CD4-positive, alpha-beta T cell treated with Interleukin-15 for 4 hours (primary cell): ENCODE measurements at regions not wholly inside any gene's neighbourhood (a gene's known extent, or its start where the extent isn't known, plus 50 kb on each side); places are given as distances from the start of the nearest gene placed in this dataset.

Experiments used
- DNase-seq: peaks from one replicate; pipeline ENCODE4 v3.0.0-alpha.2; 2020; ENCODE audit warnings: low spot score

- DNase-seq = no peak
Observed at GRCh38 chrX:20609916-20610415, 343.3 kb upstream of the RPS6KA3 start.

- no peak for DNase-seq
Observed at GRCh38 chrX:20606831-20607230, 340.1 kb upstream of the RPS6KA3 start.

GRCh38 chrX:20596856-20597255, 330.1 kb upstream of the RPS6KA3 start:
- DNase-seq = no peak

GRCh38 chrX:20595928-20596575, 329.3 kb upstream of the RPS6KA3 start:
- no peak for DNase-seq

GRCh38 chrX:20594985-20595384, 328.3 kb upstream of the RPS6KA3 start:
- no peak for DNase-seq

GRCh38 chrX:20593836-20594235, 327.1 kb upstream of the RPS6KA3 start:
- DNase-seq = no peak

GRCh38 chrX:20593402-20593801, 326.7 kb upstream of the RPS6KA3 start:
- DNase-seq = no peak

GRCh38 chrX:20591246-20591645, 324.5 kb upstream of the RPS6KA3 start:
- no peak for DNase-seq

GRCh38 chrX:20585782-20586181, 319.1 kb upstream of the RPS6KA3 start:
- no peak for DNase-seq

- DNase-seq = no peak
Observed at GRCh38 chrX:20571611-20572010, 304.9 kb upstream of the RPS6KA3 start.

GRCh38 chrX:20567108-20567507, 300.4 kb upstream of the RPS6KA3 start:
- no peak for DNase-seq

- no peak for DNase-seq
Observed at GRCh38 chrX:20547611-20548051, 280.9 kb upstream of the RPS6KA3 start.

GRCh38 chrX:20545538-20545937, 278.8 kb upstream of the RPS6KA3 start:
- DNase-seq = no peak

GRCh38 chrX:20542072-20542471, 275.4 kb upstream of the RPS6KA3 start:
- DNase-seq = no peak

- no peak for DNase-seq
Observed at GRCh38 chrX:20538974-20539373, 272.3 kb upstream of the RPS6KA3 start.

GRCh38 chrX:20531667-20532066, 265.0 kb upstream of the RPS6KA3 start:
- DNase-seq = no peak

- DNase-seq = peak; percentile 62
Observed at GRCh38 chrX:20530406-20530921, 263.8 kb upstream of the RPS6KA3 start.

GRCh38 chrX:20529711-20530110, 263.0 kb upstream of the RPS6KA3 start:
- no peak for DNase-seq

- no peak for DNase-seq
Observed at GRCh38 chrX:20529301-20529700, 262.6 kb upstream of the RPS6KA3 start.

- peak; percentile 9 for DNase-seq
Observed at GRCh38 chrX:20527558-20528011, 260.9 kb upstream of the RPS6KA3 start.

- no peak for DNase-seq
Observed at GRCh38 chrX:20527041-20527440, 260.3 kb upstream of the RPS6KA3 start.

GRCh38 chrX:20523626-20524312, 257.1 kb upstream of the RPS6KA3 start:
- DNase-seq = no peak

GRCh38 chrX:20522420-20522819, 255.7 kb upstream of the RPS6KA3 start:
- no peak for DNase-seq
